ENCODE measurements at regions not wholly inside any gene's neighbourhood (a gene's known extent, or its start where the extent isn't known, plus 50 kb on each side); places are given as distances from the start of the nearest gene placed in this dataset.

DNA sequence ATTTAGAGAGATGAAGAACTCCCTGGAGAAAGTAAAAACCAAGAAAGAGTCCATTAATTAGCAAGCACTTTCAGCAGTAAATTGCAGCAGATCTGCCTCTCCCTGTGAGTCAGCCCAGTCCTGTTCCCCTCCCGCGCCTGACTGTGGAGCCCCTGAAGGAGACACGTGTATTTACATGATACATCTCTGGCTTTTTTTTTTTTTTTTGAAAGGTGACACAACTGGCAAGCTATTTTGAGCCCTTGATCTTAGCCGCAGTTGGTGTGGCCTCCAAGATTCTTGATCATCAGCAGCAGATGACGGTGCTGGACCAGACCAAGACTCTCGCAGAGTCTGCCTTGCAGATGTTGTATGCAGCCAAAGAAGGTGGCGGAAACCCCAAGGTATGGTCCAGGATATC, 271.8 kb upstream of the TPM1 start:
- no peak for TF ChIP-seq TCF12 (IDR thresholded peaks at IDR 0.05; ENCODE audit: low read depth)
- no peak for TF ChIP-seq ZBTB7A (IDR thresholded peaks at IDR 0.05; ENCODE audit: low read depth)
- TF ChIP-seq, protein P1, sequence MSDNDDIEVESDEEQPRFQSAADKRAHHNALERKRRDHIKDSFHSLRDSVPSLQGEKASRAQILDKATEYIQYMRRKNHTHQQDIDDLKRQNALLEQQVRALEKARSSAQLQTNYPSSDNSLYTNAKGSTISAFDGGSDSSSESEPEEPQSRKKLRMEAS (IDR thresholded peaks at IDR 0.05) = no peak
- TF ChIP-seq CEBPB (IDR thresholded peaks at IDR 0.05) = no peak
- no peak for TF ChIP-seq TAF1 (IDR thresholded peaks at IDR 0.05; ENCODE audit: low read depth)
- no peak for TF ChIP-seq EP300 (IDR thresholded peaks at IDR 0.05; ENCODE audit: borderline replicate concordance)
- TF ChIP-seq, protein P2, sequence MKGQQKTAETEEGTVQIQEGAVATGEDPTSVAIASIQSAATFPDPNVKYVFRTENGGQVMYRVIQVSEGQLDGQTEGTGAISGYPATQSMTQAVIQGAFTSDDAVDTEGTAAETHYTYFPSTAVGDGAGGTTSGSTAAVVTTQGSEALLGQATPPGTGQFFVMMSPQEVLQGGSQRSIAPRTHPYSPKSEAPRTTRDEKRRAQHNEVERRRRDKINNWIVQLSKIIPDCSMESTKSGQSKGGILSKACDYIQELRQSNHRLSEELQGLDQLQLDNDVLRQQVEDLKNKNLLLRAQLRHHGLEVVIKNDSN (IDR thresholded peaks at IDR 0.05) = no peak
- TF ChIP-seq REST (IDR thresholded peaks at IDR 0.05; ENCODE audit: low read depth) = no peak

DNA sequence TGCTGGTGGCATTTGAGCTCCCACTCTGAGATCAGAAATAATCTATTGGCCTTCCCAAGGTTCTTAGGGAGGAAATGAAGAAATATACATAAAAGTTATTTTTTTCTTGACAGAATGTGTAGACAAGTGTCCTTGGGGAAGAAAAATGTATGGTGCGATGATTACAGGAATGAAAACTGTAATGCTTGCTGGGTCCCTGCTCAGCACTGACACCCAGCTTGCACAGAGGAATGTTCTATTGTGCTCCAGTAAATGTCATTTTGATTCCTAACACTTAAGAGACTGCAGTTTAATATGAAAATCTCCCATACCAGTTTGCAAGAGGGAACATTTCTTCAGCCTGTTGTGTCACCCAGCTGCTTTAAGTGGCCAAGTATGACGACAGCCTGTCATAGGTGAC, 271.3 kb upstream of the TPM1 start:
- TF ChIP-seq EGR1 (IDR thresholded peaks at IDR 0.05) = no peak
- no peak for TF ChIP-seq NFIC (IDR thresholded peaks at IDR 0.05)

GRCh38 chr15:62773369-62774165, 269.0 kb upstream of the TPM1 start:
- TF ChIP-seq NFIC (IDR thresholded peaks at IDR 0.05) (no peak), EP300 (IDR thresholded peaks at IDR 0.05; ENCODE audit: borderline replicate concordance) (no peak), YY1 (IDR thresholded peaks at IDR 0.05; ENCODE audit: low read depth) (no peak), TEAD4 (IDR thresholded peaks at IDR 0.05) (no peak), FOXM1 (IDR thresholded peaks at IDR 0.05; ENCODE audit: borderline replicate concordance, low read depth) (no peak), CREB1 (IDR thresholded peaks at IDR 0.05; ENCODE audit: low read depth) (no peak), EGR1 (IDR thresholded peaks at IDR 0.05) (no peak), ZBTB7A (IDR thresholded peaks at IDR 0.05; ENCODE audit: low read depth) (no peak), REST (IDR thresholded peaks at IDR 0.05; ENCODE audit: low read depth) (no peak), RAD21 (IDR thresholded peaks at IDR 0.05; ENCODE audit: low read depth) (no peak), TAF1 (IDR thresholded peaks at IDR 0.05; ENCODE audit: low read depth) (no peak), CEBPB (IDR thresholded peaks at IDR 0.05) (no peak), TCF12 (IDR thresholded peaks at IDR 0.05; ENCODE audit: low read depth) (no peak)
- TF ChIP-seq, protein P2 (IDR thresholded peaks at IDR 0.05) = no peak
- TF ChIP-seq, protein P1 (IDR thresholded peaks at IDR 0.05) = no peak

DNA sequence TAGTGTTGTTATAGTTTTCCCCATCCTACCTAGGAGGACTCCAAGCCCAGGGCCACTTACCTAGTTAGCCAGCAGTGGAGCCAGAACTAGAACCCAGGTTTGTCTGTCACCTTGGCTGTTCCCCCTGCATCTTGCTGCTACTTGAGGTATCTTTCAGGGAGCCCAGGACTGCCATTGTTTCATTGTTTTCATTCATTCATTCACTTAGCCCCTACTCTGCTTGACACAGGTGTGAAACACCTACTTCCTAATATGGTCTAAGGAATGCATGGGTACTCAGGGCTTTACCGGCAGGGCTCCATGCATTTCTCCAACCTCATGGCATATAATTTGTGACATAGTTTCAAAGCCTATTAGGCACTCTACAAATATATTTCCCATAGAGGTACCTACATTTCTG, 266.6 kb upstream of the TPM1 start:
- TF ChIP-seq TAF1 (IDR thresholded peaks at IDR 0.05; ENCODE audit: low read depth) (no peak), ZBTB7A (IDR thresholded peaks at IDR 0.05; ENCODE audit: low read depth) (no peak), RAD21 (IDR thresholded peaks at IDR 0.05; ENCODE audit: low read depth) (no peak), FOXM1 (IDR thresholded peaks at IDR 0.05; ENCODE audit: borderline replicate concordance, low read depth) (no peak), NFIC (IDR thresholded peaks at IDR 0.05) (no peak), YY1 (IDR thresholded peaks at IDR 0.05; ENCODE audit: low read depth) (no peak)
- TF ChIP-seq, protein P2 (IDR thresholded peaks at IDR 0.05) = no peak
- TF ChIP-seq, protein P1 (IDR thresholded peaks at IDR 0.05) = no peak

GRCh38 chr15:62777671-62778070, 264.9 kb upstream of the TPM1 start:
- TF ChIP-seq TEAD4 (IDR thresholded peaks at IDR 0.05) (no peak), RAD21 (IDR thresholded peaks at IDR 0.05; ENCODE audit: low read depth) (no peak), CEBPB (IDR thresholded peaks at IDR 0.05) (no peak), TAF1 (IDR thresholded peaks at IDR 0.05; ENCODE audit: low read depth) (no peak), EP300 (IDR thresholded peaks at IDR 0.05; ENCODE audit: borderline replicate concordance) (no peak), CREB1 (IDR thresholded peaks at IDR 0.05; ENCODE audit: low read depth) (no peak), TCF12 (IDR thresholded peaks at IDR 0.05; ENCODE audit: low read depth) (no peak), FOXM1 (IDR thresholded peaks at IDR 0.05; ENCODE audit: borderline replicate concordance, low read depth) (no peak), YY1 (IDR thresholded peaks at IDR 0.05; ENCODE audit: low read depth) (no peak), EGR1 (IDR thresholded peaks at IDR 0.05) (no peak)
- TF ChIP-seq, protein P1 (IDR thresholded peaks at IDR 0.05) = no peak
- TF ChIP-seq, protein P2 (IDR thresholded peaks at IDR 0.05) = no peak
